Hematopoietic multipotent progenitor cell treated with erythropoietin and hydrocortisone succinate and interleukin-3 and kit ligand, for 4 days (in vitro differentiated cells): ENCODE measurements at regions not wholly inside any gene's neighbourhood (a gene's known extent, or its start where the extent isn't known, plus 50 kb on each side); places are given as distances from the start of the nearest gene placed in this dataset.

ENCODE experiments used
- DNase-seq: peaks from one replicate; pipeline ENCODE4 v3.0.0-alpha.2; 2015

- DNase-seq, result no peak
These were observed 161.7 kb downstream of the OPA1 start for GRCh38 chr3:193754719-193755118.

GRCh38 chr3:193756536-193756935, 163.5 kb downstream of the OPA1 start:
- no peak for DNase-seq

GRCh38 chr3:193757457-193757856, 164.4 kb downstream of the OPA1 start:
- DNase-seq, result no peak

- DNase-seq, result no peak
These were observed 169.0 kb downstream of the OPA1 start for GRCh38 chr3:193761969-193762368.

- no peak for DNase-seq
These were observed 169.6 kb downstream of the OPA1 start for GRCh38 chr3:193762657-193763056.

- no peak for DNase-seq
These were observed 172.0 kb downstream of the OPA1 start for GRCh38 chr3:193764959-193765358.

- DNase-seq, result no peak
These were observed 174.5 kb downstream of the OPA1 start for GRCh38 chr3:193767353-193768069.

- DNase-seq, result no peak
These were observed 175.0 kb downstream of the OPA1 start for GRCh38 chr3:193768070-193768394.

GRCh38 chr3:193769437-193769836, 176.4 kb downstream of the OPA1 start:
- DNase-seq, result no peak

GRCh38 chr3:193771011-193771652, 178.1 kb downstream of the OPA1 start:
- DNase-seq, result no peak

GRCh38 chr3:193771653-193772421, 178.8 kb downstream of the OPA1 start:
- no peak for DNase-seq

GRCh38 chr3:193772422-193772763, 179.4 kb downstream of the OPA1 start:
- no peak for DNase-seq

GRCh38 chr3:193773266-193774220, 180.5 kb downstream of the OPA1 start:
- DNase-seq, result peak; percentile 73

- DNase-seq, result no peak
These were observed 181.4 kb downstream of the OPA1 start for GRCh38 chr3:193774272-193774915.

GRCh38 chr3:193774916-193775285, 181.9 kb downstream of the OPA1 start:
- DNase-seq, result no peak

GRCh38 chr3:193775421-193776077, 182.5 kb downstream of the OPA1 start:
- DNase-seq, result no peak

- DNase-seq, result no peak
These were observed 183.8 kb downstream of the OPA1 start for GRCh38 chr3:193776626-193777358.

GRCh38 chr3:193777524-193777923, 184.5 kb downstream of the OPA1 start:
- no peak for DNase-seq

- no peak for DNase-seq
These were observed 185.7 kb downstream of the OPA1 start for GRCh38 chr3:193778676-193779075.

- DNase-seq, result no peak
These were observed 186.9 kb downstream of the OPA1 start for GRCh38 chr3:193779933-193780332.

GRCh38 chr3:193780397-193780796, 187.4 kb downstream of the OPA1 start:
- DNase-seq, result no peak
